WTC11 (cell line): ENCODE measurements at regions not wholly inside any gene's neighbourhood (a gene's known extent, or its start where the extent isn't known, plus 50 kb on each side); places are given as distances from the start of the nearest gene placed in this dataset.

Experiments
- ATAC-seq: fragments of 200-7000 bp; cut with Tn5 transposase; 2 replicates; pipeline ENCODE4 v1.10.0; 2021; ENCODE audit warnings: mild to moderate bottlenecking, moderate library complexity
- CTCF ChIA-PET: fragments of 300-600 bp; sonication (Branson Sonifier 250); formaldehyde crosslinking; loops from one replicate; lab custom pipeline; 2021; ENCODE audit warnings: antibody characterized with exemption; lab: Charles Lee
- POLR2A ChIA-PET: fragments of 350-600 bp; sonication (Branson Sonifier 250); formaldehyde crosslinking; loops from one replicate; lab custom pipeline; 2021; ENCODE audit warnings: antibody characterized with exemption; lab: Charles Lee
- DNase-seq: peaks from one replicate; pipeline ENCODE4 v3.0.0; 2021; ENCODE audit warnings: low spot score
- H3K27ac Mint-ChIP-seq: 2 replicates; pipeline ENCODE4 v1.8.0; 2021; ENCODE audit warnings: mixed read lengths
- H3K27me3 Mint-ChIP-seq: 2 replicates; pipeline ENCODE4 v1.8.0; 2021; ENCODE audit warnings: low read depth, mild to moderate bottlenecking, moderate library complexity, mixed read lengths
- H3K36me3 Mint-ChIP-seq: 2 replicates; pipeline ENCODE4 v1.8.0; 2021; ENCODE audit warnings: mixed read lengths
- H3K4me1 Mint-ChIP-seq: 2 replicates; pipeline ENCODE4 v1.8.0; 2022; ENCODE audit warnings: mixed read lengths
- H3K4me3 Mint-ChIP-seq: 2 replicates; pipeline ENCODE4 v1.8.0; 2021; ENCODE audit warnings: mild to moderate bottlenecking, moderate library complexity, mixed read lengths
- H3K9me3 Mint-ChIP-seq: 2 replicates; pipeline ENCODE4 v1.8.0; 2021; ENCODE audit warnings: mixed read lengths
- ARID4B ChIP-seq: sonication (generic); formaldehyde crosslinking; IDR thresholded peaks from 2 replicates; pipeline ENCODE4 v1.8.0; 2023; ENCODE audit warnings: missing genetic modification reagents, mild to moderate bottlenecking, borderline replicate concordance
- ATF1 ChIP-seq: sonication (generic); formaldehyde crosslinking; IDR thresholded peaks from 2 replicates; pipeline ENCODE4 v1.8.1; 2023; ENCODE audit warnings: mild to moderate bottlenecking, moderate library complexity, missing genetic modification reagents
- CTCF ChIP-seq: fragments of 200-600 bp; IDR thresholded peaks from 2 replicates; pipeline ENCODE4 v1.8.0; 2022; ENCODE audit warnings: antibody characterized with exemption
- E2F5 ChIP-seq: sonication (generic); formaldehyde crosslinking; IDR thresholded peaks from 2 replicates; pipeline ENCODE4 v1.8.1; 2022; ENCODE audit warnings: mild to moderate bottlenecking, moderate library complexity, missing genetic modification reagents
- ETV6 ChIP-seq: sonication (generic); formaldehyde crosslinking; IDR thresholded peaks from 2 replicates; pipeline ENCODE4 v1.8.1; 2022; ENCODE audit warnings: mild to moderate bottlenecking, missing genetic modification reagents
- HMGA2 ChIP-seq: fragments of 250-450 bp; sonication (Bioruptor Pico); IDR thresholded peaks from 2 replicates; pipeline ENCODE4 v1.4.0; 2021; ENCODE audit warnings: mild to moderate bottlenecking, moderate library complexity
- HMGXB4 ChIP-seq: sonication (generic); formaldehyde crosslinking; IDR thresholded peaks from 2 replicates; pipeline ENCODE4 v1.8.1; 2023; ENCODE audit warnings: mild to moderate bottlenecking, moderate library complexity, missing genetic modification reagents
- JAZF1 ChIP-seq: fragments of 250-450 bp; sonication (Bioruptor Pico); IDR thresholded peaks from 2 replicates; pipeline ENCODE4 v1.9.0; 2021; ENCODE audit warnings: moderate library complexity, mild to moderate bottlenecking, inconsistent platforms
- MXD4 ChIP-seq: fragments of 250-450 bp; sonication (Bioruptor Pico); IDR thresholded peaks from 2 replicates; pipeline ENCODE4 v1.8.0; 2021; ENCODE audit warnings: mild to moderate bottlenecking, moderate library complexity, borderline replicate concordance
- NR2C2 ChIP-seq: sonication (generic); formaldehyde crosslinking; IDR thresholded peaks from 2 replicates; pipeline ENCODE4 v1.8.0; 2022; ENCODE audit warnings: mild to moderate bottlenecking, missing genetic modification reagents
- RELA ChIP-seq: sonication (generic); formaldehyde crosslinking; IDR thresholded peaks from 2 replicates; pipeline ENCODE4 v1.8.1; 2022; ENCODE audit warnings: missing genetic modification reagents, mild to moderate bottlenecking, borderline replicate concordance
- SOX15 ChIP-seq: fragments of 250-450 bp; sonication (Bioruptor Pico); IDR thresholded peaks from 2 replicates; pipeline ENCODE4 v1.9.0; 2021; ENCODE audit warnings: mild to moderate bottlenecking
- TCF7 ChIP-seq: sonication (generic); formaldehyde crosslinking; IDR thresholded peaks from 2 replicates; pipeline ENCODE4 v1.8.0; 2022; ENCODE audit warnings: mild to moderate bottlenecking, low read depth, missing genetic modification reagents, moderate library complexity
- ZNF232 ChIP-seq: sonication (generic); formaldehyde crosslinking; IDR thresholded peaks from 2 replicates; pipeline ENCODE4 v1.8.0; 2022; ENCODE audit warnings: mild to moderate bottlenecking, missing genetic modification reagents
- ZSCAN18 ChIP-seq: fragments of 250-450 bp; sonication (Bioruptor Pico); IDR thresholded peaks from 2 replicates; pipeline ENCODE4 v2.1.2; 2022; ENCODE audit warnings: mild to moderate bottlenecking, moderate library complexity

- no peak for TF ChIP-seq ZSCAN18 (CRISPR knock-in tag)
- TF ChIP-seq, all 79 proteins: peak for 0
Measured at GRCh38 chr12:92571844-92572543, 130.8 kb upstream of the PLEKHG7 start (continued).

- ChIA-PET CTCF (interaction anchor here (0.6 to 1.4 kb wide), 2 partner anchors 85 to 1189 kb away, joined by 3 read pairs; no protein-coding TSS in a partner anchor), POLR2A (no interaction called here)
- Mint-ChIP-seq H3K4me3 (no peak overlapping the region), H3K9me3 (peaks cover 12% of the 10 kb centered on the region), H3K27me3 (no peaks in the 10 kb centered on the region; the same call in 1 of the 2 replicates), H3K4me1 (peaks cover 11% of the 10 kb centered on the region), H3K36me3 (0 out of 2 replicates have a peak, but pooled peaks cover 4% of the 10 kb centered on the region), H3K27ac (no peak overlapping the region)
- TF ChIP-seq JAZF1 (no peak), ATF1 (CRISPR knock-in tag) (no peak), ZNF232 (CRISPR knock-in tag) (no peak)
- no peak for ATAC-seq
- DNase-seq = no peak
Measured at GRCh38 chr12:92571169-92571568, 131.6 kb upstream of the PLEKHG7 start.

- CTCF ChIA-PET = interaction anchor here (0.5 to 2.3 kb wide), 10 partner anchors 47 to 1188 kb away, joined by 3 to 21 read pairs (median 3); partner anchors contain the start of gene BTG1
- Mint-ChIP-seq H3K27me3 (no peaks in the 10 kb centered on the region; the same call in 1 of the 2 replicates), H3K4me1 (peaks cover 8% of the 10 kb centered on the region), H3K9me3 (peaks cover 19% of the 10 kb centered on the region), H3K4me3 (no peak overlapping the region), H3K27ac (no peak overlapping the region), H3K36me3 (0 out of 2 replicates have a peak, but pooled peaks cover 4% of the 10 kb centered on the region)
- POLR2A ChIA-PET = no interaction called here
- ATAC-seq (peak; percentile 38; the same call in 1 of the 2 replicates), DNase-seq (peak; percentile 28)
- TF ChIP-seq HMGXB4 (no peak), CTCF (peak; percentile 67), NR2C2 (CRISPR knock-in tag) (no peak), MXD4 (no peak), E2F5 (CRISPR knock-in tag) (no peak)
Measured at GRCh38 chr12:92570056-92570753, 132.6 kb upstream of the PLEKHG7 start.

GRCh38 chr12:92568691-92569090, 134.1 kb upstream of the PLEKHG7 start:
- Mint-ChIP-seq H3K27me3 (no peaks in the 10 kb centered on the region), H3K9me3 (peaks cover 19% of the 10 kb centered on the region), H3K4me3 (no peak overlapping the region), H3K36me3 (0 out of 2 replicates have a peak, but pooled peaks cover 4% of the 10 kb centered on the region), H3K27ac (no peak overlapping the region), H3K4me1 (no peaks in the 10 kb centered on the region)
- CTCF ChIA-PET = interaction anchor here (1.3 to 2.3 kb wide), 3 partner anchors 64 to 1187 kb away, joined by 3 to 21 read pairs (median 3); no protein-coding TSS in a partner anchor
- DNase-seq = no peak
- POLR2A ChIA-PET = no interaction called here
- ATAC-seq = no peak
- TF ChIP-seq SOX15 = no peak
- no peak for TF ChIP-seq RELA (CRISPR knock-in tag)
- TF ChIP-seq TCF7 = no peak
- TF ChIP-seq ETV6 (CRISPR knock-in tag) = no peak
- TF ChIP-seq HMGA2 (CRISPR knock-in tag) = no peak
- no peak for TF ChIP-seq ARID4B (CRISPR knock-in tag)
